ENCODE measurements at regions not wholly inside any gene's neighbourhood (a gene's known extent, or its start where the extent isn't known, plus 50 kb on each side); places are given as distances from the start of the nearest gene placed in this dataset.

DNA sequence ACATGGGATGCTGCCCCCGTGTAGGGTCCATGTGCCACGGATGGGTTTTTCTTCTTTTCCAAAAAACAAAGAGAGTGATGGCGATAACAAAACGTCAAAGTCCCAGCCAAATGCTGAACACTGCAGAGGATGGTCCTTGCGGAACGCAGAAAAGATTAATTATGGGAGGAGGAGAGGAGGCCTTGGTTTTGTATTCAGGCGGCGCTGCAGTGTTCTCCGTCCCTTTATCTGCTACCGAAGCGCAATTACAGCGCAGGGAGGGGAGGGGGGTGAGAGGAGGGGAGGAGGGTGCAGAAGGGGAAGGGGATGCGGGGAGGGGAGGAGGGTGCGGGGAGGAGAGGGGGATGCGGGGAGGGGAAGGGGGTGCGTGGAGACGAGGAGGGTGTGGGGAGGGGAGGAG lies 131.8 kb upstream of the PRKCQ start:
- no peak for DNase-seq (ENCODE audit: low spot score)
- Histone ChIP-seq H3K9me2 (replicated peaks; ENCODE audit: insufficient read depth) (no peaks in the 10 kb centered on the region), H3K27me3 (peaks cover 4% of the 10 kb centered on the region), H3K27ac (no peak overlapping the region), H2AFZ (no peak overlapping the region), H3K79me2 (no peaks in the 10 kb centered on the region), H4K20me1 (ENCODE audit: insufficient read depth, poor library complexity, severe bottlenecking) (no peaks in the 10 kb centered on the region), H3K4me2 (no peak overlapping the region), H3K4me3 (no peak overlapping the region), H3K9me3 (ENCODE audit: low read depth) (no peaks in the 10 kb centered on the region), H3K36me3 (replicated peaks; ENCODE audit: insufficient read depth, low read depth) (no peaks in the 10 kb centered on the region), H3K4me1 (ENCODE audit: insufficient read depth) (no peaks in the 10 kb centered on the region)
- no peak for TF ChIP-seq EZH2 (IDR thresholded peaks at IDR 0.05; ENCODE audit: borderline replicate concordance)
- TF ChIP-seq, protein P1, sequence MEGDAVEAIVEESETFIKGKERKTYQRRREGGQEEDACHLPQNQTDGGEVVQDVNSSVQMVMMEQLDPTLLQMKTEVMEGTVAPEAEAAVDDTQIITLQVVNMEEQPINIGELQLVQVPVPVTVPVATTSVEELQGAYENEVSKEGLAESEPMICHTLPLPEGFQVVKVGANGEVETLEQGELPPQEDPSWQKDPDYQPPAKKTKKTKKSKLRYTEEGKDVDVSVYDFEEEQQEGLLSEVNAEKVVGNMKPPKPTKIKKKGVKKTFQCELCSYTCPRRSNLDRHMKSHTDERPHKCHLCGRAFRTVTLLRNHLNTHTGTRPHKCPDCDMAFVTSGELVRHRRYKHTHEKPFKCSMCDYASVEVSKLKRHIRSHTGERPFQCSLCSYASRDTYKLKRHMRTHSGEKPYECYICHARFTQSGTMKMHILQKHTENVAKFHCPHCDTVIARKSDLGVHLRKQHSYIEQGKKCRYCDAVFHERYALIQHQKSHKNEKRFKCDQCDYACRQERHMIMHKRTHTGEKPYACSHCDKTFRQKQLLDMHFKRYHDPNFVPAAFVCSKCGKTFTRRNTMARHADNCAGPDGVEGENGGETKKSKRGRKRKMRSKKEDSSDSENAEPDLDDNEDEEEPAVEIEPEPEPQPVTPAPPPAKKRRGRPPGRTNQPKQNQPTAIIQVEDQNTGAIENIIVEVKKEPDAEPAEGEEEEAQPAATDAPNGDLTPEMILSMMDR (IDR thresholded peaks at IDR 0.05; ENCODE audit: poor library complexity) = no peak
- 93% methylated on average over 8 of the region's 17 CpGs for WGBS (ENCODE audit: low lambda C conversion rate, missing lambda C conversion rate)

DNA sequence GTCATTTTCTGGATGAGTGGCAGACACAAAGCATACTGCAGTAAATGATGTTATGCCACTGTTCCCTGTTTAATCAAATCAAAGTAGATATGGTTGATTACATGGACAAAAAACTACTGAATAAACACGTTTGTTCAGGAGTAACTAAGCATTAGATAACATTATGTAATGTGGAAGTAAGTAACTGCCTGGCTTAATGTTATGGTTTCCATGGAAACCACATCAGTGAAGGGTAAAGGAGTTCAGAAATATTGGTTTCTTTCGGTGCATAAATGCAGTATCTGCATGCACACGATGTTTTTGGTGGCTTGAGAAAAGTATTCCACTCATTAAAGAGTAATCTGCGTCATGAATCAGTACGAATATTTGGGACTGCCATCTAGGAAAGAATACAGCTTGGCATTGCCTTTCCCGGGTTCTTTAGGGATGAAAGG lies 131.3 kb upstream of the PRKCQ start:
- no peak overlapping the region for H3K4me3 ChIP-seq
- TF ChIP-seq, protein P1 (IDR thresholded peaks at IDR 0.05; ENCODE audit: poor library complexity) = no peak
- TF ChIP-seq EZH2phosphoT487 (IDR thresholded peaks at IDR 0.05; ENCODE audit: low read depth, severe bottlenecking, unreplicated experiment) = no peak
- no peak for TF ChIP-seq EZH2 (IDR thresholded peaks at IDR 0.05; ENCODE audit: borderline replicate concordance)
- DNase-seq (ENCODE audit: low spot score) = no peak
- H3K79me2 ChIP-seq = no peaks in the 10 kb centered on the region
- no peak overlapping the region for H3K27ac ChIP-seq
- no peaks in the 10 kb centered on the region for H4K20me1 ChIP-seq (ENCODE audit: insufficient read depth, poor library complexity, severe bottlenecking)
- H2AFZ ChIP-seq = no peak overlapping the region
- no peaks in the 10 kb centered on the region for H3K36me3 ChIP-seq (replicated peaks; ENCODE audit: insufficient read depth, low read depth)
- H3K4me1 ChIP-seq (ENCODE audit: insufficient read depth) = no peaks in the 10 kb centered on the region
- H3K9me3 ChIP-seq (ENCODE audit: low read depth) = no peaks in the 10 kb centered on the region
- peaks cover 4% of the 10 kb centered on the region for H3K27me3 ChIP-seq
- WGBS (ENCODE audit: low lambda C conversion rate, missing lambda C conversion rate) = 77% methylated on average over 6 of the region's 6 CpGs
- H3K4me2 ChIP-seq = no peak overlapping the region
- no peaks in the 10 kb centered on the region for H3K9me2 ChIP-seq (replicated peaks; ENCODE audit: insufficient read depth)

DNA sequence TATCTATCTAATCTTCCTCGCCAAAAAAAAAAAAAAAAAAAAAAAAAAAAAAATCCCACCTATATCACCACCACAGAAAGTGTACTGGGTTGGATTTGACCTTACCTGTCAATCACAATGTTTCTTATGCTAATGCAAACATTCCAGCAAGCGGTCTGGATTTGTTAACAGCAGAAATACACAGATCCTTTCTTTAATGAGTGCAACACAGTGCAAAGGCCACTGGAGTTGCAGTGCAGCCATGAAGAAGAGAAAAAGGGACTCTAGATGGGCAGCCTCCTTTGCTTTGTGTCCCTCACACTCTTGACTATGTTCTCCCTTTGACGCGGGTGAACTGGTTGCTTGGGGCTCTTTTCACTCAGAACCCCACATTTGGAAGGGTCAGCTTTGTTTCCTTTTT lies 127.3 kb upstream of the PRKCQ start:
- Histone ChIP-seq H3K9me3 (ENCODE audit: low read depth) (no peaks in the 10 kb centered on the region), H3K36me3 (replicated peaks; ENCODE audit: insufficient read depth, low read depth) (no peaks in the 10 kb centered on the region), H3K27me3 (peaks cover 4% of the 10 kb centered on the region), H3K79me2 (no peaks in the 10 kb centered on the region), H4K20me1 (ENCODE audit: insufficient read depth, poor library complexity, severe bottlenecking) (no peaks in the 10 kb centered on the region), H3K27ac (no peak overlapping the region), H3K9me2 (replicated peaks; ENCODE audit: insufficient read depth) (no peaks in the 10 kb centered on the region), H2AFZ (no peak overlapping the region), H3K4me2 (no peak overlapping the region), H3K4me3 (no peak overlapping the region), H3K4me1 (ENCODE audit: insufficient read depth) (no peaks in the 10 kb centered on the region)
- TF ChIP-seq EZH2phosphoT487 (IDR thresholded peaks at IDR 0.05; ENCODE audit: low read depth, severe bottlenecking, unreplicated experiment) (no peak), EZH2 (IDR thresholded peaks at IDR 0.05; ENCODE audit: borderline replicate concordance) (no peak)
- TF ChIP-seq, protein P1 (IDR thresholded peaks at IDR 0.05; ENCODE audit: poor library complexity) = no peak
- WGBS (ENCODE audit: low lambda C conversion rate, missing lambda C conversion rate) = 83% methylated on average over 4 of the region's 4 CpGs
- DNase-seq (ENCODE audit: low spot score) = no peak

DNA sequence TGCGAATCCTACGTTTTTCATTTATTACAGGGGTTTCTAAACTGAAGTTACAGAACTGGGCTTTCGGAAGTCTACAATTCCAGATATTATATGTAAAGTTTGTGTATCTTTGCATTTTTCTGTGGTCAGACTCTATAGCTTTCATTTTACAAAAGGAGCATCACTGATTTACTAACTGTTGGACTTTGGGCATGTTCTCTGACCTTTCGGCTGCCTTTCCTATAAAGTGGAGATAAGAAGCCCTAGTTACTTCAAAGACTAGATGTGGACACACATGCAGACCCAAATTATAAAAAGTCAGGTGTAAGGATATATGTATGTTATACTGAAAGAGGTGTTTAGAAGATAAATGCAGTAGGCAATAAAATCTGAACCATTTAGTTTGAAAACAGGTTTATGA lies 126.6 kb upstream of the PRKCQ start:
- Histone ChIP-seq H3K4me3 (no peak overlapping the region), H3K27me3 (peaks cover 4% of the 10 kb centered on the region), H3K9me3 (ENCODE audit: low read depth) (no peaks in the 10 kb centered on the region), H3K79me2 (no peaks in the 10 kb centered on the region), H3K36me3 (replicated peaks; ENCODE audit: insufficient read depth, low read depth) (no peaks in the 10 kb centered on the region), H2AFZ (no peak overlapping the region), H3K9me2 (replicated peaks; ENCODE audit: insufficient read depth) (no peaks in the 10 kb centered on the region), H4K20me1 (ENCODE audit: insufficient read depth, poor library complexity, severe bottlenecking) (no peaks in the 10 kb centered on the region), H3K4me1 (ENCODE audit: insufficient read depth) (no peaks in the 10 kb centered on the region), H3K27ac (no peak overlapping the region), H3K4me2 (no peak overlapping the region)
- DNase-seq (ENCODE audit: low spot score) = no peak
- 64% methylated on average over 4 of the region's 4 CpGs for WGBS (ENCODE audit: low lambda C conversion rate, missing lambda C conversion rate)
- TF ChIP-seq, protein P1 (IDR thresholded peaks at IDR 0.05; ENCODE audit: poor library complexity) = no peak
- no peak for TF ChIP-seq EZH2phosphoT487 (IDR thresholded peaks at IDR 0.05; ENCODE audit: low read depth, severe bottlenecking, unreplicated experiment)
- no peak for TF ChIP-seq EZH2 (IDR thresholded peaks at IDR 0.05; ENCODE audit: borderline replicate concordance)
